ENCODE measurements at regions not wholly inside any gene's neighbourhood (a gene's known extent, or its start where the extent isn't known, plus 50 kb on each side); places are given as distances from the start of the nearest gene placed in this dataset.

DNA sequence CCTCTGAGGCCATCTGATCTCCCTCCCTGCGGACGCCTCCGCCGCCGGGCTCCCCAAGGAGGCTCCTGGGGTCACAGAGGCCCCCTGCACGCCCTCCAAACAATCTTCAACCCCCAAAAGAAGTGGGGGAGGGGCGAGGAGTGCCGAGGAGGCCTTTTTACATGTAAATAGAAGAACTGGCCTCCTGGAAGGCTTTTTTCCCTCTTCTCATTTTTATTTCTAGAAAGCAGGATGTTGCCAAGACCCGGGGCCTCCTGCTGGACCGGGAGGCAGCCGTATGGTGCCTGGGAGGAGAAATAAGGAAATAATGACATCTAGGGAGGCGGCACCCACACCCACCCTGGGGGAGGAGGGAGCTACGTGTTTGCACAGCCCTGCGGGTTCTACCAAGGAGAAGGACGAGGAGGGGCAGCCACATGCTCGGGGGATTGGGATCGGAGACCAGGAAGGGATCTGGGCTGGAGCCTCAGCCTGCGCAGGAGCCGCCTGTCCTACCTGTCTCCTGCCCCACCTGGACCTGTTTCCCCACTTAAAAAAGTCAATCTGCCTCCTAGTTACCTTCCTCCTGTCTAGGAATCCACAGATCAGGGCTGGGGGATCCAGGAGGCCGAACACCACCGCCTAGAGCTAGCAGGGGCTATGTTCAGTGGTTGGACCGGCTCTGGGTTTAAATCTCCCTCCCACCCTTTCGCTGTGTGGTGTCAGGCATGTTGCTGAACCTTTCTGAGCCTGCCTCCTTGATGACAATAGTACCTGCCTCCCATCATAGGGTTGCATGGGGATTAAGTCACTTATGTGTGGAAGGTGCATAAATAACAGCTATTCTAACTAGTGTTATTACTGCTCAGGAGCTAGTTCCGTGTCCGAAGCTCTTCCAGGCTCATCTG is 175.7 kb upstream of the GSE1 start:
- CTCF ChIA-PET (ENCODE audit: low intra/inter-chr PET ratio, low total read pairs), result no interaction called here
- no peak overlapping the region for H3K9ac ChIP-seq (ENCODE audit: insufficient read depth, low read depth, low read length)
- TF ChIP-seq ZBTB21 (CRISPR knock-in tag; IDR thresholded peaks at IDR 0.05) (no peak), ZNF367 (CRISPR knock-in tag; IDR thresholded peaks at IDR 0.05; ENCODE audit: borderline replicate concordance) (no peak), ZNF343 (CRISPR knock-in tag; IDR thresholded peaks at IDR 0.05) (no peak), RXRB (CRISPR knock-in tag; IDR thresholded peaks at IDR 0.05; ENCODE audit: borderline replicate concordance) (no peak), ZFP90 (CRISPR knock-in tag; IDR thresholded peaks at IDR 0.05; ENCODE audit: borderline replicate concordance) (no peak), FOXA3 (CRISPR knock-in tag; IDR thresholded peaks at IDR 0.05) (no peak), ZNF614 (CRISPR knock-in tag; IDR thresholded peaks at IDR 0.05; ENCODE audit: borderline replicate concordance) (no peak), WIZ (CRISPR knock-in tag; IDR thresholded peaks at IDR 0.05) (no peak), TAF15 (IDR thresholded peaks at IDR 0.05; ENCODE audit: low read depth, low read length, poor library complexity, severe bottlenecking) (no peak), HOXA3 (CRISPR knock-in tag; IDR thresholded peaks at IDR 0.05) (peak; percentile 6; the same call in 1 of the 2 replicates), ZNF768 (CRISPR knock-in tag; IDR thresholded peaks at IDR 0.05) (peak; percentile 93), ZNF101 (CRISPR knock-in tag; IDR thresholded peaks at IDR 0.05; ENCODE audit: borderline replicate concordance, low read depth) (no peak), HNRNPLL (IDR thresholded peaks at IDR 0.05; ENCODE audit: low read depth, low read length, poor library complexity, severe bottlenecking) (peak; percentile 3), ZNF446 (CRISPR knock-in tag; IDR thresholded peaks at IDR 0.05) (no peak), ZSCAN29 (CRISPR knock-in tag; conservative IDR thresholded peaks at IDR 0.05) (no peak), STAT5B (CRISPR knock-in tag; IDR thresholded peaks at IDR 0.05) (no peak)
- TF ChIP-seq, protein P1, sequence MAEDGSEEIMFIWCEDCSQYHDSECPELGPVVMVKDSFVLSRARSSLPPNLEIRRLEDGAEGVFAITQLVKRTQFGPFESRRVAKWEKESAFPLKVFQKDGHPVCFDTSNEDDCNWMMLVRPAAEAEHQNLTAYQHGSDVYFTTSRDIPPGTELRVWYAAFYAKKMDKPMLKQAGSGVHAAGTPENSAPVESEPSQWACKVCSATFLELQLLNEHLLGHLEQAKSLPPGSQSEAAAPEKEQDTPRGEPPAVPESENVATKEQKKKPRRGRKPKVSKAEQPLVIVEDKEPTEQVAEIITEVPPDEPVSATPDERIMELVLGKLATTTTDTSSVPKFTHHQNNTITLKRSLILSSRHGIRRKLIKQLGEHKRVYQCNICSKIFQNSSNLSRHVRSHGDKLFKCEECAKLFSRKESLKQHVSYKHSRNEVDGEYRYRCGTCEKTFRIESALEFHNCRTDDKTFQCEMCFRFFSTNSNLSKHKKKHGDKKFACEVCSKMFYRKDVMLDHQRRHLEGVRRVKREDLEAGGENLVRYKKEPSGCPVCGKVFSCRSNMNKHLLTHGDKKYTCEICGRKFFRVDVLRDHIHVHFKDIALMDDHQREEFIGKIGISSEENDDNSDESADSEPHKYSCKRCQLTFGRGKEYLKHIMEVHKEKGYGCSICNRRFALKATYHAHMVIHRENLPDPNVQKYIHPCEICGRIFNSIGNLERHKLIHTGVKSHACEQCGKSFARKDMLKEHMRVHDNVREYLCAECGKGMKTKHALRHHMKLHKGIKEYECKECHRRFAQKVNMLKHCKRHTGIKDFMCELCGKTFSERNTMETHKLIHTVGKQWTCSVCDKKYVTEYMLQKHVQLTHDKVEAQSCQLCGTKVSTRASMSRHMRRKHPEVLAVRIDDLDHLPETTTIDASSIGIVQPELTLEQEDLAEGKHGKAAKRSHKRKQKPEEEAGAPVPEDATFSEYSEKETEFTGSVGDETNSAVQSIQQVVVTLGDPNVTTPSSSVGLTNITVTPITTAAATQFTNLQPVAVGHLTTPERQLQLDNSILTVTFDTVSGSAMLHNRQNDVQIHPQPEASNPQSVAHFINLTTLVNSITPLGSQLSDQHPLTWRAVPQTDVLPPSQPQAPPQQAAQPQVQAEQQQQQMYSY (CRISPR knock-in tag; IDR thresholded peaks at IDR 0.05), result peak; percentile 71; the same call in 1 of the 2 replicates
- TF ChIP-seq, protein P2, sequence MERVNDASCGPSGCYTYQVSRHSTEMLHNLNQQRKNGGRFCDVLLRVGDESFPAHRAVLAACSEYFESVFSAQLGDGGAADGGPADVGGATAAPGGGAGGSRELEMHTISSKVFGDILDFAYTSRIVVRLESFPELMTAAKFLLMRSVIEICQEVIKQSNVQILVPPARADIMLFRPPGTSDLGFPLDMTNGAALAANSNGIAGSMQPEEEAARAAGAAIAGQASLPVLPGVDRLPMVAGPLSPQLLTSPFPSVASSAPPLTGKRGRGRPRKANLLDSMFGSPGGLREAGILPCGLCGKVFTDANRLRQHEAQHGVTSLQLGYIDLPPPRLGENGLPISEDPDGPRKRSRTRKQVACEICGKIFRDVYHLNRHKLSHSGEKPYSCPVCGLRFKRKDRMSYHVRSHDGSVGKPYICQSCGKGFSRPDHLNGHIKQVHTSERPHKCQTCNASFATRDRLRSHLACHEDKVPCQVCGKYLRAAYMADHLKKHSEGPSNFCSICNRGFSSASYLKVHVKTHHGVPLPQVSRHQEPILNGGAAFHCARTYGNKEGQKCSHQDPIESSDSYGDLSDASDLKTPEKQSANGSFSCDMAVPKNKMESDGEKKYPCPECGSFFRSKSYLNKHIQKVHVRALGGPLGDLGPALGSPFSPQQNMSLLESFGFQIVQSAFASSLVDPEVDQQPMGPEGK (CRISPR knock-in tag; IDR thresholded peaks at IDR 0.05), result no peak

More for the DNA sequence above, 175.7 kb upstream of the GSE1 start:
- H3K4me1 ChIP-seq (ENCODE audit: insufficient read depth, low read length), result peaks cover 49% of the 10 kb centered on the region
- no peaks in the 10 kb centered on the region for H3K36me3 ChIP-seq (replicated peaks in 1 of 2; ENCODE audit: control insufficient read depth in 1 of 2, insufficient read depth in 2 of 2, low read length in 2 of 2)
- no TSS peak for BruUV-seq (replicated peaks)
- H2AFZ ChIP-seq (ENCODE audit: low read length), result no peak overlapping the region
- WGBS (ENCODE audit: low lambda C conversion rate), result 44% methylated on average over 24 of the region's 25 CpGs
- no peak overlapping the region for H3K27ac ChIP-seq (ENCODE audit: extremely low read length, insufficient read depth, low read length)
- DNase-seq (ENCODE audit: low spot score), result no peak
- H3K4me3 ChIP-seq (replicated peaks in 1 of 3; ENCODE audit: insufficient read depth in 1 of 3, low read depth in 2 of 3, low read length in 3 of 3), result peak overlapping the region in 1 of 3 experiments; percentile 33; a peak in 1 of 6 replicates
- no peaks in the 10 kb centered on the region for H3K79me2 ChIP-seq (ENCODE audit: insufficient read depth, low read length)
- peaks cover 10% of the 10 kb centered on the region; the same call in 1 of the 2 replicates for H4K20me1 ChIP-seq (ENCODE audit: insufficient read depth, low read length)
- peaks cover 10 to 32% of the 10 kb centered on the region in 2 experiments; a peak in 4 of 5 replicates for H3K27me3 ChIP-seq (ENCODE audit: control insufficient read depth in 1 of 2, insufficient read depth in 2 of 2, low read length in 2 of 2)
- FAIRE-seq, result no peak
- H3K9me3 ChIP-seq (ENCODE audit: low read length), result no peaks in the 10 kb centered on the region
- ATAC-seq, result no peak
- in situ Hi-C loops (cut with HindIII; ENCODE audit: extremely low pct_ligation_motif_present, low pct_unique_long_range_greater_than_20kb) (no loop called here), intact Hi-C loops (cut with micrococcal nuclease; ENCODE audit: unreplicated experiment) (no loop called here)
- POLR2A ChIA-PET, result interaction anchor here (1.2 to 1.6 kb wide), 2 partner anchors 15 to 120 kb away, joined by 4 to 5 read pairs; no protein-coding TSS in a partner anchor
- H3K4me2 ChIP-seq (ENCODE audit: low read depth, low read length), result peak overlapping the region; percentile 30; the same call in 1 of the 2 replicates
